ENCODE measurements at regions not wholly inside any gene's neighbourhood (a gene's known extent, or its start where the extent isn't known, plus 50 kb on each side); places are given as distances from the start of the nearest gene placed in this dataset.

GRCh38 chr6:62683063-62683462 is 397.0 kb upstream of the KHDRBS2 start:
- Histone ChIP-seq H2AFZ (ENCODE audit: low read depth, low read length, poor library complexity, severe bottlenecking) (no peak overlapping the region), H3K4me3 (replicated peaks in 1 of 2; ENCODE audit: low read depth in 1 of 2, low read length in 2 of 2) (no peak overlapping the region), H3K79me2 (ENCODE audit: insufficient read depth, low read length) (no peaks in the 10 kb centered on the region), H4K20me1 (ENCODE audit: insufficient read depth) (no peaks in the 10 kb centered on the region), H3K9me3 (ENCODE audit: control insufficient read depth in 1 of 2, insufficient read depth in 1 of 2, low read depth in 1 of 2, low read length in 2 of 2) (peaks cover 2 to 15% of the 10 kb centered on the region in 2 experiments; a peak in 2 of 4 replicates), H3K36me3 (ENCODE audit: control insufficient read depth in 1 of 2, insufficient read depth in 2 of 2, low read length in 2 of 2) (no peaks in the 10 kb centered on the region), H3K4me2 (ENCODE audit: low read length) (no peak overlapping the region), H3K9me2 (ENCODE audit: insufficient read depth) (no peaks in the 10 kb centered on the region), H3K27ac (ENCODE audit: low read depth, low read length) (no peak overlapping the region), H3K9ac (ENCODE audit: low read length) (no peak overlapping the region), H3K27me3 (ENCODE audit: insufficient read depth, low read length) (no peaks in the 10 kb centered on the region), H3K4me1 (ENCODE audit: control insufficient read depth in 1 of 2, insufficient read depth in 2 of 2, low read length in 2 of 2) (no peaks in the 10 kb centered on the region)
- intact Hi-C loops (cut with micrococcal nuclease) = no loop called here
- BruUV-seq (replicated peaks) = no TSS peak
- no peak for ATAC-seq
- CTCF ChIA-PET = no interaction called here
- TF ChIP-seq SP1 (IDR thresholded peaks at IDR 0.05; ENCODE audit: low read depth) (no peak), ELF1 (IDR thresholded peaks at IDR 0.05; ENCODE audit: borderline replicate concordance, low read depth) (no peak), REST (IDR thresholded peaks at IDR 0.05; ENCODE audit: low read depth) (no peak), SRF (IDR thresholded peaks at IDR 0.05; ENCODE audit: low read depth) (no peak), CTCF (IDR thresholded peaks at IDR 0.05 in 2 of 3, conservative IDR thresholded peaks at IDR 0.05 in 1 of 3; ENCODE audit: borderline replicate concordance in 1 of 3, insufficient read depth in 1 of 3, low read depth in 2 of 3, low read length in 2 of 3) (no peak), ZBTB33 (IDR thresholded peaks at IDR 0.05; ENCODE audit: extremely low read depth, insufficient replicate concordance, low read length) (no peak), FOSL1 (IDR thresholded peaks at IDR 0.05; ENCODE audit: low read depth) (no peak), RAD21 (IDR thresholded peaks at IDR 0.05; ENCODE audit: low read depth) (no peak)
- POLR2A ChIA-PET = no interaction called here
- RAD21 ChIA-PET (ENCODE audit: low non-redundant PET in 1 of 2, low total read pairs in 2 of 2, uncharacterized antibody in 2 of 2, unreplicated experiment in 2 of 2) = no interaction called here
- no peak for DNase-seq (ENCODE audit: low read depth, low spot score)
